Heart left ventricle (tissue), 13 donors: ENCODE measurements at regions not wholly inside any gene's neighbourhood (a gene's known extent, or its start where the extent isn't known, plus 50 kb on each side); places are given as distances from the start of the nearest gene placed in this dataset.

Experiments used
- POLR2A ChIP-seq, 2 donors: fragments of 450-650 bp; IDR thresholded peaks; one replicate each; pipeline ENCODE4 v1.6.1; 2017; ENCODE audit warnings: antibody characterized with exemption in 2 of 2, mild to moderate bottlenecking in 2 of 2, moderate library complexity in 2 of 2
- TF ChIP-seq, protein P1 (sequence below), 12 donors: fragments of 200-600 bp; sonication (generic) in 4 of 12; IDR thresholded peaks; one replicate each; pipeline versions ENCODE4 v1.5.0 to v1.8.0; 2018 to 2022; ENCODE audit warnings: antibody characterized with exemption in 12 of 12, mild to moderate bottlenecking in 5 of 12
- donor health status: ischemic (EF 13 %, LVEDD 7.1; RV severe dilation, severe dysfunction).
- donor health status: DM: no; HTN: yes; CAD: no.
- donor health status: DM: no; HTN: no; CAD: no.
- donor health status: ischemic (EF 25% LVEDD 6.9; RV normal size, moderate dysfunction).
- donor health status: ischemic (EF 25% LVEDD 5.7; RV mildly dilated, moderate dysfunction).
- donor health status: ischemic (EF 35%, LVEDD 5.7; RV mildly dilated, moderate dysfunction).
- donor health status: nonischemic (EF 11% LVEDD 7.7; RV severe dilation, severe dysfunction).
- donor health status: DM: yes; HTN: yes; CAD: no.
- donor health status: PGD.
- donor health status: ischemic (EF 29% LVEDD 5.4; RV normal size, mild dysfunction).
- donor health status: nonischemic (EF 23%, LVEDD 6.1; RV moderate dilation, normal function).

DNA sequence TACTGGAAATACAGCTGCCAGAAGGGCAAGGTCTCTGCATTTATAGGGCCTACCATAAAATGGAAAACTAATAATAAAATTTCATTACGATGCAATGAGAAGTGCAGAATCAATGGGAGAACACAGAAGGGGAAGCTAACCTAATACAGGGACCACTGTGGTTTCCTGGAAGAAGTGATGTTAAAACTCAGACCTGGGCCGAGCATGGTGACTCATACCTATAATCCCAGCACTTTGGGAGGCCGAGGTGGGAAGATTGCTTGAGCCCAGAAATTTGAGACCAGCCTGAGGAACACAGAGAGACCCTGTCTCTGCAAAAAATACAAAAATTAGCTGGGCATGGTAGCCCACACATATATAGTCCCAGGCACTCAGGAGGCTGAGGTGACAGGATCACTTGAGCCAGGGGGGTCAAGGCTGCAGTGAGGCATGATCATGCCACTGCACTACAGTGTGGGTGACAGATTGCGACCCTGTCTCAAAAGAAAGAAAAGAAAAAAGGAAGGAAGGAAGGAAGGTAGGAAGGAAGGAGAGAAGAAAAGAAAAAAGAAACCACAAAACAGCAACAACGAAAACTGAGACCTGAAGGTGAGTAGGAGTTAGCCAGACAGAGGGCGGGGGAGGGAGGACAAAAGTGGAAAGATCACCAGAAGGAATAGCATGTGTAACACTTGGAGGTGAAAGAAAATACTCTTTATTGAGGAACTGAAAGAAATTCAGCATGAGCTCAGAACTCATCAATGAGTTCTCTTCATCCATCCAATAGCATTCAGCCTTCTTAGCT is 58.3 kb upstream of the DTNA start:
- TF ChIP-seq, protein P1, sequence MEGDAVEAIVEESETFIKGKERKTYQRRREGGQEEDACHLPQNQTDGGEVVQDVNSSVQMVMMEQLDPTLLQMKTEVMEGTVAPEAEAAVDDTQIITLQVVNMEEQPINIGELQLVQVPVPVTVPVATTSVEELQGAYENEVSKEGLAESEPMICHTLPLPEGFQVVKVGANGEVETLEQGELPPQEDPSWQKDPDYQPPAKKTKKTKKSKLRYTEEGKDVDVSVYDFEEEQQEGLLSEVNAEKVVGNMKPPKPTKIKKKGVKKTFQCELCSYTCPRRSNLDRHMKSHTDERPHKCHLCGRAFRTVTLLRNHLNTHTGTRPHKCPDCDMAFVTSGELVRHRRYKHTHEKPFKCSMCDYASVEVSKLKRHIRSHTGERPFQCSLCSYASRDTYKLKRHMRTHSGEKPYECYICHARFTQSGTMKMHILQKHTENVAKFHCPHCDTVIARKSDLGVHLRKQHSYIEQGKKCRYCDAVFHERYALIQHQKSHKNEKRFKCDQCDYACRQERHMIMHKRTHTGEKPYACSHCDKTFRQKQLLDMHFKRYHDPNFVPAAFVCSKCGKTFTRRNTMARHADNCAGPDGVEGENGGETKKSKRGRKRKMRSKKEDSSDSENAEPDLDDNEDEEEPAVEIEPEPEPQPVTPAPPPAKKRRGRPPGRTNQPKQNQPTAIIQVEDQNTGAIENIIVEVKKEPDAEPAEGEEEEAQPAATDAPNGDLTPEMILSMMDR (IDR thresholded peaks at IDR 0.05): no peak
- no peak for TF ChIP-seq POLR2A (IDR thresholded peaks at IDR 0.05)
